NCI-H345 (cell line): ENCODE measurements at regions not wholly inside any gene's neighbourhood (a gene's known extent, or its start where the extent isn't known, plus 50 kb on each side); places are given as distances from the start of the nearest gene placed in this dataset.

ENCODE experiments used
- DNase-seq: peaks from one replicate; lab custom pipeline; 2025; lab: John Stamatoyannopoulos, UW

GRCh38 chr5:8981496-8981895 lies 564.4 kb downstream of the SEMA5A start:
- no peak for DNase-seq

- DNase-seq = no peak
Measured at GRCh38 chr5:8984386-8984785, 561.5 kb downstream of the SEMA5A start.
